Panc1 (cell line): ENCODE measurements at regions not wholly inside any gene's neighbourhood (a gene's known extent, or its start where the extent isn't known, plus 50 kb on each side); places are given as distances from the start of the nearest gene placed in this dataset.
"Not testable (repeated sequence)": the region's sequence is repeated elsewhere in the genome, so short reads cannot be mapped to it uniquely, and the experiment has no call there.

ENCODE experiments used
- ATAC-seq: fragments of 200-7000 bp; cut with Tn5 transposase; 2 replicates; pipeline ENCODE4 v1.9.1; 2020; ENCODE audit warnings: mild to moderate bottlenecking, moderate library complexity
- BruUV-seq: library from RNA; stranded (reverse); fragments of 400-500 nt; replicated peaks from 2 replicates; lab custom pipeline; 2021; lab: Mats Ljungman, UMichigan
- CTCF ChIA-PET: fragments of 300-600 bp; sonication (Branson Sonifier 250); formaldehyde crosslinking; loops from one replicate; lab custom pipeline; 2022; ENCODE audit warnings: antibody characterized with exemption; lab: Charles Lee
- POLR2A ChIA-PET: fragments of 300-600 bp; sonication (Branson Sonifier 250); formaldehyde crosslinking; loops from one replicate; lab custom pipeline; 2022; ENCODE audit warnings: antibody characterized with exemption; lab: Charles Lee
- DNase-seq: peaks from one replicate; pipeline ENCODE4 v3.0.0-alpha.2; 2010; ENCODE audit warnings: low read depth, low spot score
- H3K27ac ChIP-seq: 2 replicates; pipeline ENCODE4 v1.5.1; 2011; ENCODE audit warnings: mild to moderate bottlenecking, low read length, inconsistent platforms
- H3K27me3 ChIP-seq: fragments of 200-500 bp; sonication (Bioruptor generic); 2 replicates; pipeline ENCODE4 v1.6.0; 2014; ENCODE audit warnings: low read length, inconsistent platforms; ENCODE audit not compliant: control insufficient read depth, insufficient read depth
- H3K36me3 ChIP-seq: fragments of 200-500 bp; sonication (Bioruptor generic); 2 replicates; pipeline ENCODE4 v1.5.1; 2014; ENCODE audit warnings: inconsistent platforms, mild to moderate bottlenecking, low read length, moderate library complexity; ENCODE audit not compliant: control insufficient read depth, insufficient read depth
- H3K4me1 ChIP-seq: 2 replicates; pipeline ENCODE4 v1.5.1; 2011; ENCODE audit warnings: inconsistent platforms, mild to moderate bottlenecking, low read length, moderate library complexity; ENCODE audit not compliant: control insufficient read depth, insufficient read depth
- H3K4me3 ChIP-seq, 2 experiments: 2 replicates each; pipeline ENCODE4 v1.5.1; 2011 to 2012; ENCODE audit warnings: low read depth in 2 of 2, low read length in 2 of 2, mild to moderate bottlenecking in 2 of 2, inconsistent platforms in 1 of 2, moderate library complexity in 1 of 2
- H3K9me3 ChIP-seq: fragments of 200-500 bp; sonication (Bioruptor generic); 2 replicates; pipeline ENCODE4 v1.5.1; 2014; ENCODE audit warnings: low read depth, mild to moderate bottlenecking, inconsistent platforms, low read length, moderate library complexity; ENCODE audit not compliant: control insufficient read depth, insufficient read depth
- CTCF ChIP-seq: fragments of 450-650 bp; IDR thresholded peaks from 2 replicates; pipeline ENCODE4 v1.5.1; 2017; ENCODE audit warnings: mild to moderate bottlenecking
- POLR2AphosphoS5 ChIP-seq: IDR thresholded peaks from 2 replicates; pipeline ENCODE4 v1.6.1; 2012; ENCODE audit warnings: mild to moderate bottlenecking, low read depth, low read length, moderate library complexity
- REST ChIP-seq, 2 experiments: IDR thresholded peaks; 2 replicates each; pipeline ENCODE4 v1.6.1; 2011 to 2012; ENCODE audit warnings: low read depth in 2 of 2, control low read depth in 1 of 2, low read length in 1 of 2, mild to moderate bottlenecking in 1 of 2, moderate library complexity in 1 of 2; ENCODE audit not compliant: insufficient read depth in 1 of 2
- SIN3A ChIP-seq: IDR thresholded peaks from 2 replicates; pipeline ENCODE4 v1.6.1; 2012; ENCODE audit warnings: low read depth, mild to moderate bottlenecking, low read length, moderate library complexity, borderline replicate concordance; ENCODE audit not compliant: insufficient read depth
- TCF7L2 ChIP-seq: IDR thresholded peaks from 2 replicates; pipeline ENCODE4 v1.6.1; 2011; ENCODE audit warnings: mild to moderate bottlenecking, low read depth, low read length, inconsistent platforms
- in situ Hi-C: cut with HindIII; loops from 2 replicates; pipeline ENCODE4 v1.10.0; 2016; ENCODE audit warnings: low sequenced_read_pairs, low pct_unique_long_range_greater_than_20kb
- intact Hi-C: fragments of 100-400 bp; cut with micrococcal nuclease; formaldehyde crosslinking; loops from one replicate; pipeline ENCODE4 v1.10.0; 2022; ENCODE audit not compliant: unreplicated experiment

- in situ Hi-C loops, H3K27ac ChIP-seq, H3K4me3 ChIP-seq, POLR2A ChIA-PET, CTCF ChIA-PET, H3K9me3 ChIP-seq, BruUV-seq, DNase-seq, intact Hi-C loops, H3K27me3 ChIP-seq, H3K36me3 ChIP-seq, H3K4me1 ChIP-seq, ATAC-seq: not testable (repeated sequence)
Observed at GRCh38 chr2:132068407-132068806, 93.3 kb downstream of the ANKRD30BL start.

GRCh38 chr2:132065391-132065790, 96.4 kb downstream of the ANKRD30BL start:
- in situ Hi-C loops, result not testable (repeated sequence)

GRCh38 chr2:132039609-132040236, 122.0 kb downstream of the ANKRD30BL start:
- H3K4me1 ChIP-seq, DNase-seq, CTCF ChIA-PET, H3K27me3 ChIP-seq, in situ Hi-C loops, H3K27ac ChIP-seq, intact Hi-C loops, H3K4me3 ChIP-seq, H3K9me3 ChIP-seq, ATAC-seq, BruUV-seq, H3K36me3 ChIP-seq, POLR2A ChIA-PET: not testable (repeated sequence)

More at GRCh38 chr2:132065391-132065790, 96.4 kb downstream of the ANKRD30BL start:
- H3K4me1 ChIP-seq, BruUV-seq, DNase-seq, H3K4me3 ChIP-seq, H3K36me3 ChIP-seq, intact Hi-C loops, ATAC-seq, POLR2A ChIA-PET, CTCF ChIA-PET, H3K27me3 ChIP-seq, H3K9me3 ChIP-seq, H3K27ac ChIP-seq: not testable (repeated sequence)

GRCh38 chr2:132038883-132039235, 122.9 kb downstream of the ANKRD30BL start:
- H3K36me3 ChIP-seq, POLR2A ChIA-PET, in situ Hi-C loops, intact Hi-C loops, ATAC-seq, H3K4me1 ChIP-seq, BruUV-seq, H3K27ac ChIP-seq, H3K9me3 ChIP-seq, DNase-seq, H3K27me3 ChIP-seq, CTCF ChIA-PET: not testable (repeated sequence)
- peak overlapping the region; percentile 42 for H3K4me3 ChIP-seq

GRCh38 chr2:132038179-132038882, 123.4 kb downstream of the ANKRD30BL start:
- no peaks in the 10 kb centered on the region for H3K4me1 ChIP-seq
- ChIA-PET CTCF (no interaction called here), POLR2A (no interaction called here)
- TF ChIP-seq POLR2AphosphoS5 (no peak), TCF7L2 (no peak), SIN3A (no peak), REST (IDR thresholded peaks at IDR 0.05; ENCODE audit: insufficient read depth in 1 of 2, low read depth in 2 of 2, low read length in 1 of 2) (no peak), CTCF (no peak; the same call in 1 of the 2 replicates)
- no peak overlapping the region for H3K27ac ChIP-seq
- H3K9me3 ChIP-seq, result no peaks in the 10 kb centered on the region
- intact Hi-C loops, result no loop called here
- no peaks in the 10 kb centered on the region for H3K36me3 ChIP-seq
- no peak for DNase-seq
- H3K4me3 ChIP-seq, result peak overlapping the region; percentile 42
- in situ Hi-C loops, result no loop called here
- H3K27me3 ChIP-seq, result peaks cover 8% of the 10 kb centered on the region
- no peak for ATAC-seq
- BruUV-seq, result no TSS peak
